ENCODE measurements at regions not wholly inside any gene's neighbourhood (a gene's known extent, or its start where the extent isn't known, plus 50 kb on each side); places are given as distances from the start of the nearest gene placed in this dataset.

- TF ChIP-seq POLR2AphosphoS5 (IDR thresholded peaks at IDR 0.05; ENCODE audit: low read depth): no peak
- TF ChIP-seq SPI1 (IDR thresholded peaks at IDR 0.05; ENCODE audit: borderline replicate concordance, low read depth): no peak
- TF ChIP-seq, protein P1, sequence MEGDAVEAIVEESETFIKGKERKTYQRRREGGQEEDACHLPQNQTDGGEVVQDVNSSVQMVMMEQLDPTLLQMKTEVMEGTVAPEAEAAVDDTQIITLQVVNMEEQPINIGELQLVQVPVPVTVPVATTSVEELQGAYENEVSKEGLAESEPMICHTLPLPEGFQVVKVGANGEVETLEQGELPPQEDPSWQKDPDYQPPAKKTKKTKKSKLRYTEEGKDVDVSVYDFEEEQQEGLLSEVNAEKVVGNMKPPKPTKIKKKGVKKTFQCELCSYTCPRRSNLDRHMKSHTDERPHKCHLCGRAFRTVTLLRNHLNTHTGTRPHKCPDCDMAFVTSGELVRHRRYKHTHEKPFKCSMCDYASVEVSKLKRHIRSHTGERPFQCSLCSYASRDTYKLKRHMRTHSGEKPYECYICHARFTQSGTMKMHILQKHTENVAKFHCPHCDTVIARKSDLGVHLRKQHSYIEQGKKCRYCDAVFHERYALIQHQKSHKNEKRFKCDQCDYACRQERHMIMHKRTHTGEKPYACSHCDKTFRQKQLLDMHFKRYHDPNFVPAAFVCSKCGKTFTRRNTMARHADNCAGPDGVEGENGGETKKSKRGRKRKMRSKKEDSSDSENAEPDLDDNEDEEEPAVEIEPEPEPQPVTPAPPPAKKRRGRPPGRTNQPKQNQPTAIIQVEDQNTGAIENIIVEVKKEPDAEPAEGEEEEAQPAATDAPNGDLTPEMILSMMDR (IDR thresholded peaks at IDR 0.05; ENCODE audit: insufficient read depth, low read length): no peak
- TF ChIP-seq GABPA (IDR thresholded peaks at IDR 0.05; ENCODE audit: low read depth): no peak
- TF ChIP-seq REST (IDR thresholded peaks at IDR 0.05; ENCODE audit: insufficient replicate concordance, low read depth): no peak
- Histone ChIP-seq H3K27ac (replicated peaks) (no peak overlapping the region), H3K27me3 (ENCODE audit: insufficient read depth, poor library complexity, severe bottlenecking) (no peaks in the 10 kb centered on the region), H3K4me3 (replicated peaks; ENCODE audit: insufficient read depth, low read length) (no peak overlapping the region)
- DNase-seq (ENCODE audit: low read depth in 1 of 2, low spot score in 1 of 2): no peak
These were observed 322.7 kb upstream of the HAND2 start for GRCh38 chr4:173852775-173853174.

DNA sequence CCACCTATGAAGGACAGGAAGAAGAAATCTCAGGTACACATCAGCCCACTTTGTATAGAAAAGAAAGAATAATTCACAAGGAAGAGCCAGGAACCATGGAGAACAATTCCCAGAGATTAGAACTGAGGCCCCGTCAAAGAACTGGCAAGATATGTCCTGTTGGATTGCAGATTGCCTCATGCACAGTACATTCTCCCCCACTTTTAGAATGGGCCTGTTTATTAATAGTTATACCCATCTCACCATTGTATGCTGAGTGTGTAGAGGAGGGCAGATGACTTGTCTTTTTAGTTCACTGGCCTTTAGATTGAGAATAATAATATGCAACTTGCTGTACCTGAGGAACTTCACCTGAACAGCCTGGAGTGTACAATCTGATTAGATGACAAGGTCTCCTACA is 315.6 kb upstream of the HAND2 start:
- Histone ChIP-seq H3K27me3 (ENCODE audit: insufficient read depth, poor library complexity, severe bottlenecking) (no peaks in the 10 kb centered on the region), H3K4me3 (replicated peaks; ENCODE audit: insufficient read depth, low read length) (no peak overlapping the region), H3K27ac (replicated peaks) (no peak overlapping the region)
- no peak for TF ChIP-seq SPI1 (IDR thresholded peaks at IDR 0.05; ENCODE audit: borderline replicate concordance, low read depth)
- no peak for DNase-seq (ENCODE audit: low read depth in 1 of 2, low spot score in 1 of 2)

DNA sequence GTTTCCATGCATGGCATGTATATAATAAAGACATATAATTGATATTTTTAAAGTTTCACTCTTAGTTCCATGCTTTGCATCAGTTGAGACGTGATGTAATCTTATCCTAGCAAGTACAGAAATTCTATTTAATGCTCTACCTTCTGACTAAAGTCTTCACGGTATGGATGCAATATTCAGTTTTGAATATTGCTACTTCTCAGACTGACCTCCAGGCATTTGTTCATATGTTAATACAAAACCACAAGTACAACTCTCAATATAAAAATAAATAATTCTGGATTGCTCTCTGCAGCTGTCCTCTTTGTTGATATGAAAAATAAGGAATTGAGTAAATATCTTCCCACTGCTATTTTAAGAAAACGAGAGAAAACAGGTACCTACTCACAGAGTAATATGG is 309.8 kb upstream of the HAND2 start:
- H3K27me3 ChIP-seq (ENCODE audit: insufficient read depth, poor library complexity, severe bottlenecking): no peaks in the 10 kb centered on the region
- no peak overlapping the region for H3K4me3 ChIP-seq (replicated peaks; ENCODE audit: insufficient read depth, low read length)
- TF ChIP-seq POLR2AphosphoS5 (IDR thresholded peaks at IDR 0.05; ENCODE audit: low read depth): no peak
- TF ChIP-seq SPI1 (IDR thresholded peaks at IDR 0.05; ENCODE audit: borderline replicate concordance, low read depth): no peak
- TF ChIP-seq GABPA (IDR thresholded peaks at IDR 0.05; ENCODE audit: low read depth): no peak
- TF ChIP-seq, protein P1 (IDR thresholded peaks at IDR 0.05; ENCODE audit: insufficient read depth, low read length): no peak
- no peak for TF ChIP-seq REST (IDR thresholded peaks at IDR 0.05; ENCODE audit: insufficient replicate concordance, low read depth)
- no peak overlapping the region for H3K27ac ChIP-seq (replicated peaks)
- DNase-seq (ENCODE audit: low read depth in 1 of 2, low spot score in 1 of 2): no peak

GRCh38 chr4:173837517-173837916 is 307.5 kb upstream of the HAND2 start:
- no peak for DNase-seq (ENCODE audit: low read depth in 1 of 2, low spot score in 1 of 2)
- TF ChIP-seq, protein P1 (IDR thresholded peaks at IDR 0.05; ENCODE audit: insufficient read depth, low read length): no peak
- TF ChIP-seq GABPA (IDR thresholded peaks at IDR 0.05; ENCODE audit: low read depth) (no peak), REST (IDR thresholded peaks at IDR 0.05; ENCODE audit: insufficient replicate concordance, low read depth) (no peak), SPI1 (IDR thresholded peaks at IDR 0.05; ENCODE audit: borderline replicate concordance, low read depth) (no peak), POLR2AphosphoS5 (IDR thresholded peaks at IDR 0.05; ENCODE audit: low read depth) (no peak)
- H3K27ac ChIP-seq (replicated peaks): no peak overlapping the region
- H3K27me3 ChIP-seq (ENCODE audit: insufficient read depth, poor library complexity, severe bottlenecking): no peaks in the 10 kb centered on the region
- no peak overlapping the region for H3K4me3 ChIP-seq (replicated peaks; ENCODE audit: insufficient read depth, low read length)

Data from HL-60 (cell line).